NT2/D1 (cell line): ENCODE measurements at regions not wholly inside any gene's neighbourhood (a gene's known extent, or its start where the extent isn't known, plus 50 kb on each side); places are given as distances from the start of the nearest gene placed in this dataset.

ENCODE experiments used
- DNase-seq: peaks from one replicate; pipeline ENCODE4 v3.0.0-alpha.2; 2011; ENCODE audit warnings: low read depth, low spot score
- H3K27me3 ChIP-seq: 2 replicates; pipeline ENCODE4 v1.6.0; 2011; ENCODE audit warnings: mild to moderate bottlenecking; ENCODE audit not compliant: insufficient read length, insufficient read depth
- H3K36me3 ChIP-seq: 2 replicates; pipeline ENCODE4 v1.6.1; 2011; ENCODE audit warnings: mild to moderate bottlenecking, low read length, mixed read lengths; ENCODE audit not compliant: insufficient read depth, insufficient read length
- H3K4me1 ChIP-seq: 2 replicates; pipeline ENCODE4 v1.5.1; 2011; ENCODE audit not compliant: insufficient read depth, insufficient read length
- H3K4me3 ChIP-seq: 2 replicates; pipeline ENCODE4 v1.5.1; 2011; ENCODE audit warnings: low read depth; ENCODE audit not compliant: insufficient read length
- H3K9ac ChIP-seq: 2 replicates; pipeline ENCODE4 v1.6.0; 2011; ENCODE audit warnings: low read depth; ENCODE audit not compliant: insufficient read length
- H3K9me3 ChIP-seq: 2 replicates; pipeline ENCODE4 v1.5.1; 2011; ENCODE audit warnings: mild to moderate bottlenecking, low read length; ENCODE audit not compliant: insufficient read depth
- SUZ12 ChIP-seq: IDR thresholded peaks from 2 replicates; pipeline ENCODE4 v1.6.1; 2011; ENCODE audit not compliant: insufficient read length, insufficient read depth; ENCODE audit errors: extremely low read depth
- YY1 ChIP-seq: IDR thresholded peaks from 2 replicates; pipeline ENCODE4 v1.6.1; 2011; ENCODE audit not compliant: insufficient read length, insufficient read depth
- ZNF274 ChIP-seq: IDR thresholded peaks from 2 replicates; pipeline ENCODE4 v1.6.1; 2011; ENCODE audit warnings: mild to moderate bottlenecking, low read depth, low read length

- DNase-seq, result no peak
- H3K9me3 ChIP-seq, result no peaks in the 10 kb centered on the region
- no peaks in the 10 kb centered on the region for H3K36me3 ChIP-seq
- H3K4me1 ChIP-seq, result no peaks in the 10 kb centered on the region
- TF ChIP-seq ZNF274 (no peak), YY1 (no peak), SUZ12 (no peak)
- H3K27me3 ChIP-seq, result peaks cover 26% of the 10 kb centered on the region
- no peak overlapping the region for H3K9ac ChIP-seq
- no peak overlapping the region for H3K4me3 ChIP-seq
Measured at GRCh38 chr5:87785554-87786335, 373.0 kb upstream of the CCNH start.

DNA sequence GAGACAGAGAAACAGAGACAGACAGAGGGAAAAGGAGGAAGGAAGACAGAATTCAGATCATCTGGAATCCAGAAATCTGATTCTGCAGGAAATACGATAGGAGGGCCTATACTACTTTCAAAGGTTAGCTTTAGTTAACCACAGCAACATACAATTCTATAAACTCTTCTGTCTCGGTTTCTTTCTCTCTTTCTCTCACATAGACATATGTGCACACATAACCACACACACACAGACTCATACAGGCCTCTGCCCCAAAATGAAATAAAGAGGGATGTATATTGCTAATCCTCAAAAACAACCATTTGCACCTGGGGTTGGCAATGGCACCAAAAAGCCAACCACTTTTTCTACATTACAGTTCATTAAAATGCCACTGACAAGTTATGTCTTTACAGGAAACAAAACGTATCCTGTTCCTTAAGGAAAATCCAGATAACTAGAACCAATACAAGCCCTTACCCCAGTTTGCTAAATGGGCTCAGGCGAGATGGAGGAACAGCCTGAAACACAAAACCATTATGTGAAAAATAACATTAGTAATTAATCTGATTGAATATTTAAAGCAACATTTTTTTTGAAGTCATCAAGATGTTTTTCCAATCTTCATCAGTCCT lies 372.3 kb upstream of the CCNH start:
- Histone ChIP-seq H3K27me3 (peaks cover 26% of the 10 kb centered on the region), H3K4me1 (no peaks in the 10 kb centered on the region), H3K36me3 (no peaks in the 10 kb centered on the region), H3K4me3 (no peak overlapping the region), H3K9me3 (no peaks in the 10 kb centered on the region), H3K9ac (no peak overlapping the region)
- DNase-seq, result no peak
- TF ChIP-seq ZNF274, result no peak
- no peak for TF ChIP-seq YY1

- H3K9me3 ChIP-seq, result no peaks in the 10 kb centered on the region
- H3K9ac ChIP-seq, result no peak overlapping the region
- no peak for TF ChIP-seq YY1
- TF ChIP-seq ZNF274, result no peak
- no peak for TF ChIP-seq SUZ12
- H3K36me3 ChIP-seq, result no peaks in the 10 kb centered on the region
- no peaks in the 10 kb centered on the region for H3K4me1 ChIP-seq
- no peak for DNase-seq
- H3K4me3 ChIP-seq, result no peak overlapping the region
- peaks cover 26% of the 10 kb centered on the region for H3K27me3 ChIP-seq
Measured at GRCh38 chr5:87784311-87784710, 371.6 kb upstream of the CCNH start.

- no peak for TF ChIP-seq YY1
- no peak for TF ChIP-seq ZNF274
- no peak for TF ChIP-seq SUZ12
- Histone ChIP-seq H3K4me1 (no peaks in the 10 kb centered on the region), H3K27me3 (peaks cover 26% of the 10 kb centered on the region), H3K9me3 (no peaks in the 10 kb centered on the region), H3K9ac (no peak overlapping the region), H3K36me3 (no peaks in the 10 kb centered on the region), H3K4me3 (no peak overlapping the region)
- DNase-seq, result no peak
Measured at GRCh38 chr5:87782916-87783315, 370.2 kb upstream of the CCNH start.

- no peak overlapping the region for H3K9ac ChIP-seq
- no peaks in the 10 kb centered on the region for H3K4me1 ChIP-seq
- TF ChIP-seq ZNF274, result no peak
- no peak for TF ChIP-seq YY1
- no peak for TF ChIP-seq SUZ12
- H3K27me3 ChIP-seq, result peaks cover 26% of the 10 kb centered on the region
- H3K36me3 ChIP-seq, result no peaks in the 10 kb centered on the region
- no peak for DNase-seq
- H3K9me3 ChIP-seq, result no peaks in the 10 kb centered on the region
- H3K4me3 ChIP-seq, result no peak overlapping the region
Measured at GRCh38 chr5:87781976-87782375, 369.2 kb upstream of the CCNH start.

GRCh38 chr5:87780831-87781760 lies 368.4 kb upstream of the CCNH start:
- H3K9ac ChIP-seq, result no peak overlapping the region
- no peaks in the 10 kb centered on the region for H3K4me1 ChIP-seq
- no peaks in the 10 kb centered on the region for H3K36me3 ChIP-seq
- H3K9me3 ChIP-seq, result no peaks in the 10 kb centered on the region
- no peak overlapping the region for H3K4me3 ChIP-seq
- DNase-seq, result peak; percentile 72
- TF ChIP-seq ZNF274, result no peak
- TF ChIP-seq YY1, result no peak
- TF ChIP-seq SUZ12, result no peak
- peaks cover 21% of the 10 kb centered on the region for H3K27me3 ChIP-seq

DNA sequence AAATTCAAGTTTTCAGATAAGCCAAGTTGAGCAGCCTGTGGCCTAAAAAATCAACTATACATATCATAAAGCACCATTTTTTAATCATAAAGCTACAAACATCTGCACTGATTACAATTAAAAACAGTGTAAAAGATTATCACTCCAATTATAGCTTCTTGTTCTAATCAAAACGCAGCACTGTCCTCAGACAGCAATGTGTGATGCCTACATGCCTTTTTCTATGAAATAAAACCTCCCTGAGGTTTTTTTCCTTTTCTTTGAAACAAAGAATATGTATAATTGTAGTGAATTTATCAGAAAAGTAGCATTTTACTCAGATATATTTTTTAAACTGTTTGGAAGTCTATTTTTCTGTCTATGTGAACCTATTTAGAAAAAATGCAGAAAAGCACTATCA lies 366.1 kb upstream of the CCNH start:
- no peak overlapping the region for H3K9ac ChIP-seq
- H3K4me1 ChIP-seq, result no peaks in the 10 kb centered on the region
- no peaks in the 10 kb centered on the region for H3K9me3 ChIP-seq
- H3K36me3 ChIP-seq, result no peaks in the 10 kb centered on the region
- no peaks in the 10 kb centered on the region for H3K27me3 ChIP-seq
- no peak overlapping the region for H3K4me3 ChIP-seq
- TF ChIP-seq ZNF274, result no peak
- no peak for TF ChIP-seq YY1
- TF ChIP-seq SUZ12, result no peak
- no peak for DNase-seq
